Breast epithelium (tissue), 4 donors: ENCODE measurements at regions not wholly inside any gene's neighbourhood (a gene's known extent, or its start where the extent isn't known, plus 50 kb on each side); places are given as distances from the start of the nearest gene placed in this dataset.

Experiments
- DNase-seq, 2 donors: peaks; one replicate each; pipeline ENCODE4 v3.0.0-alpha.2; 2019; ENCODE audit warnings: low spot score in 2 of 2
- H3K27ac ChIP-seq, 2 donors: fragments of 200-600 bp; sonication (generic) in 1 of 2; one replicate each; pipeline ENCODE4 v1.5.1; 2016 to 2019; ENCODE audit warnings: mild to moderate bottlenecking in 1 of 2
- H3K27me3 ChIP-seq, 2 donors: fragments of 200-600 bp; sonication (generic) in 1 of 2; one replicate each; pipeline versions ENCODE4 v1.5.1 to v1.6.0; 2017 to 2019; ENCODE audit warnings: control low read depth in 1 of 2, mild to moderate bottlenecking in 1 of 2
- H3K36me3 ChIP-seq: fragments of 200-600 bp; one replicate; pipeline ENCODE4 v1.5.1; 2019
- H3K4me1 ChIP-seq, 2 donors: fragments of 200-600 bp; sonication (generic); one replicate each; pipeline ENCODE4 v1.5.1; 2016 to 2019; ENCODE audit warnings: control low read depth in 1 of 2
- H3K4me3 ChIP-seq, 3 donors: fragments of 200-600 bp; sonication (generic); 1 replicate in 2 of 3; 2 replicates in 1 of 3; pipeline ENCODE4 v1.5.1; 2016 to 2019; ENCODE audit warnings: mild to moderate bottlenecking in 3 of 3, moderate library complexity in 2 of 3
- H3K9me3 ChIP-seq, 2 donors: fragments of 200-600 bp; sonication (generic) in 1 of 2; one replicate each; pipeline ENCODE4 v1.5.1; 2016 to 2019; ENCODE audit warnings: control low read depth in 1 of 2
- POLR2A ChIP-seq: fragments of 450-650 bp; IDR thresholded peaks from one replicate; pipeline ENCODE4 v1.6.1; 2016; ENCODE audit warnings: antibody characterized with exemption, mild to moderate bottlenecking, moderate library complexity
- POLR2AphosphoS5 ChIP-seq, 3 donors: sonication (generic); formaldehyde crosslinking; IDR thresholded peaks; one replicate each; pipeline ENCODE4 v1.6.1; 2017; ENCODE audit warnings: antibody characterized with exemption in 3 of 3
- intact Hi-C: fragments of 100-400 bp; cut with DNase I; formaldehyde crosslinking; loops from one replicate; pipeline ENCODE4 v1.15.1; 2023; ENCODE audit warnings: low total_unique reads
- TF ChIP-seq, protein P1 (sequence below), 3 donors: fragments of 450-650 bp; IDR thresholded peaks; one replicate each; pipeline ENCODE4 v1.5.1; 2016 to 2017; ENCODE audit warnings: antibody characterized with exemption in 3 of 3, mild to moderate bottlenecking in 3 of 3, moderate library complexity in 3 of 3

DNA sequence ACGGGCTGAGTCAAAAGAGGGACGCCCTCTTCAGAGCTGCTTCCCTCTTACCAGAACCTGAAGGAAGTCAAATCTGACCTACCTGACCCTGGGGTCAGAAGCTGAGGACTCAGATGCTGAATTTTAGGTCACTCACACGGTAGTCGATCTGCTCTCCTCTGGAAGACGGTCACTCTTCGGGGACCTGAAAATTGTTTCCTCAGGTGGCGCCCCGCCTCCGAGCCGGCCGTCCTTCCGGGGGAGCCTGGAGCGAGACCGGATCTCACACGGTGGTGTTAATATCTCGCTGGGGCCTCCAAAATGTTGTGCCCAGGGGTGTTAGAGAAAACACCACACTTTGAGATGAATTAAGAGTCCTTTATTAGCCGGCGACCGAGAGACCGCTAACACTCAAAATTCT lies 737.2 kb downstream of the SI start:
- H3K27ac ChIP-seq = no peak overlapping the region
- H3K9me3 ChIP-seq = no peaks in the 10 kb centered on the region
- TF ChIP-seq POLR2AphosphoS5 (IDR thresholded peaks at IDR 0.05) (no peak), POLR2A (no peak)
- TF ChIP-seq, protein P1, sequence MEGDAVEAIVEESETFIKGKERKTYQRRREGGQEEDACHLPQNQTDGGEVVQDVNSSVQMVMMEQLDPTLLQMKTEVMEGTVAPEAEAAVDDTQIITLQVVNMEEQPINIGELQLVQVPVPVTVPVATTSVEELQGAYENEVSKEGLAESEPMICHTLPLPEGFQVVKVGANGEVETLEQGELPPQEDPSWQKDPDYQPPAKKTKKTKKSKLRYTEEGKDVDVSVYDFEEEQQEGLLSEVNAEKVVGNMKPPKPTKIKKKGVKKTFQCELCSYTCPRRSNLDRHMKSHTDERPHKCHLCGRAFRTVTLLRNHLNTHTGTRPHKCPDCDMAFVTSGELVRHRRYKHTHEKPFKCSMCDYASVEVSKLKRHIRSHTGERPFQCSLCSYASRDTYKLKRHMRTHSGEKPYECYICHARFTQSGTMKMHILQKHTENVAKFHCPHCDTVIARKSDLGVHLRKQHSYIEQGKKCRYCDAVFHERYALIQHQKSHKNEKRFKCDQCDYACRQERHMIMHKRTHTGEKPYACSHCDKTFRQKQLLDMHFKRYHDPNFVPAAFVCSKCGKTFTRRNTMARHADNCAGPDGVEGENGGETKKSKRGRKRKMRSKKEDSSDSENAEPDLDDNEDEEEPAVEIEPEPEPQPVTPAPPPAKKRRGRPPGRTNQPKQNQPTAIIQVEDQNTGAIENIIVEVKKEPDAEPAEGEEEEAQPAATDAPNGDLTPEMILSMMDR (IDR thresholded peaks at IDR 0.05) = no peak
- DNase-seq = no peak
- H3K27me3 ChIP-seq = no peaks in the 10 kb centered on the region
- H3K4me1 ChIP-seq = no peaks in the 10 kb centered on the region
- no peaks in the 10 kb centered on the region for H3K36me3 ChIP-seq
- intact Hi-C loops = no loop called here
- H3K4me3 ChIP-seq = no peak overlapping the region

GRCh38 chr3:164340273-164340672 lies 738.0 kb downstream of the SI start:
- no peaks in the 10 kb centered on the region for H3K9me3 ChIP-seq
- H3K4me3 ChIP-seq = no peak overlapping the region
- H3K27ac ChIP-seq = no peak overlapping the region
- H3K36me3 ChIP-seq = no peaks in the 10 kb centered on the region
- no peak for DNase-seq
- intact Hi-C loops = no loop called here
- no peaks in the 10 kb centered on the region for H3K4me1 ChIP-seq
- H3K27me3 ChIP-seq = no peaks in the 10 kb centered on the region
- TF ChIP-seq POLR2AphosphoS5 (IDR thresholded peaks at IDR 0.05) = no peak

DNA sequence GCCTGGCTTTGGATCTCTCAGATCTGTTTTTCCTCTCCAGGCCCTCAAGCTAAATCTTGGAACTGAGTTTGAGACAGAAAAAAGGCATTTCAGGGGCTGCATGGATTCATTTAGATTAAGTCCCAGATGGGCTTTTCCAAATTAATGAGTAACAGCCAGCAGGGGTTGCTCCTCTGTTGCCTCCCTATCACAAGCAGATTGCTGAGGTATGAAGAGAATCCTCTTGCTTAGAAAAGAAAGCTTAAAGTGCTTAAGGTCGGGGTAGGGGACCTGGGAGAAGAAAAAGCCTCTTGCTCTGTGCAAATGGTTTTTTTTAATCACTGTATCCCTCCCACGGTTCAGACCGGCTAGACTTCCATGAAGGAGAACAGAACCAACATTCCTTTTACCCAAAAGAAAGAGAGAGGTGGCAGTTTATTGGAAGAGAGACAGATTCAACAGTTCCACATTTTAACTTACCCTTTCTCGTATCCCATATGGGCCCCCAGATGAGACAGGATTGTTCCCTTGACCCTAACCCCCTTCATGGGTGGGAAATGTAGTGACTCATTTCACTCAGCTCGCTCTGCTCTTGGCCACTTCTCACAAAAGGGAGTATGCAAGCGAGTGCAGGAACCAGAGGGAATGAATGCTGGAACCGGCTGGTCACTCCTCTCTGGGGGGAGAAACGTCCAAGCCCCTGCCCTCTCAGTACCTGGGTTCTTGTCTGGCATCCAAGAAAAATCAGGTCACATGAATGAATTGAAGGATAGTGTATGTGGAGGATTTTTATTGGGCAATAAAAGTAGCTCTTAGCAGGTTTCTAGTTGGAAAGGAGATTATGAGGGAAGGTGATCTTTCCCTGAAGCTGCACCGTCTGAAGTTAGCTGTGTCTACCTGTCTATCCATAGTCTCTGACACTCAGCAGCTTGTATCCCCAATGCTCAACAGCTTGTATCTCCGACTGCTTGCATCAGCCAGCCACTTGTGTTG lies 745.2 kb downstream of the SI start:
- Histone ChIP-seq H3K27me3 (no peaks in the 10 kb centered on the region), H3K4me1 (no peaks in the 10 kb centered on the region), H3K27ac (no peak overlapping the region), H3K9me3 (peaks cover 0 to 2% of the 10 kb centered on the region in 2 donors), H3K36me3 (no peaks in the 10 kb centered on the region), H3K4me3 (no peak overlapping the region)
- intact Hi-C loops = no loop called here
- TF ChIP-seq, protein P1 (IDR thresholded peaks at IDR 0.05) = no peak
- TF ChIP-seq POLR2A (no peak), POLR2AphosphoS5 (IDR thresholded peaks at IDR 0.05) (no peak)
- no peak for DNase-seq

GRCh38 chr3:164326714-164327113 lies 751.6 kb downstream of the SI start:
- no peaks in the 10 kb centered on the region for H3K36me3 ChIP-seq
- H3K27ac ChIP-seq = no peak overlapping the region
- peaks cover 0 to 3% of the 10 kb centered on the region in 2 donors for H3K9me3 ChIP-seq
- DNase-seq = no peak
- TF ChIP-seq POLR2A (no peak), POLR2AphosphoS5 (IDR thresholded peaks at IDR 0.05) (no peak)
- TF ChIP-seq, protein P1 (IDR thresholded peaks at IDR 0.05) = no peak
- H3K4me3 ChIP-seq = no peak overlapping the region
- H3K27me3 ChIP-seq = no peaks in the 10 kb centered on the region
- no peaks in the 10 kb centered on the region for H3K4me1 ChIP-seq
- intact Hi-C loops = no loop called here

DNA sequence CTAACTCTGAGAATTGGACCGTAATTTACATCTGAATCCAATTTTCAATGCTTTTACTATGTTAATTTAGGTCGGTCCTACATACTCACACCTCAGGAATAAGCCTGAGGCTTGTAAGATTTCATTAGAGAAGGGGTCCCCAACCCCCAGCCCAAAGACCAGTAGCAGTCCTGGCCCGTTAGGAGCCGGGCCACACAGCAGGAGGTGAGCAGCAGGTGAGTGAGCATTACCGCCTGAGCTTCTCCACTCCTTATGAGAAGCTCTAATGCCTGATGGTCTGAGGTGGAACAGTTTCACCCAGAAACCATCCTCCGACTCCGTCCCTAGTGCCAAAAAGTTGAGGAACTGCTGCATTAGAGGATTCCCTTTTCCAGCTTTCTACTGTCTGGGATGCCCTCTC lies 757.3 kb downstream of the SI start:
- TF ChIP-seq, protein P1 (IDR thresholded peaks at IDR 0.05) = no peak
- TF ChIP-seq POLR2A (no peak), POLR2AphosphoS5 (IDR thresholded peaks at IDR 0.05) (no peak)
- intact Hi-C loops = no loop called here

More for the DNA sequence above, 757.3 kb downstream of the SI start:
- Histone ChIP-seq H3K4me1 (no peaks in the 10 kb centered on the region), H3K27me3 (no peaks in the 10 kb centered on the region), H3K36me3 (no peaks in the 10 kb centered on the region), H3K9me3 (no peaks in the 10 kb centered on the region), H3K4me3 (no peak overlapping the region), H3K27ac (no peak overlapping the region)
- no peak for DNase-seq
